ENCODE measurements at regions not wholly inside any gene's neighbourhood (a gene's known extent, or its start where the extent isn't known, plus 50 kb on each side); places are given as distances from the start of the nearest gene placed in this dataset.

GRCh38 chr10:131668903-131669302 lies 231.9 kb upstream of the PPP2R2D start:
- Histone ChIP-seq H3K9ac (no peak overlapping the region), H3K4me3 (IDR thresholded peaks at IDR 0.05; ENCODE audit: insufficient read depth, low read depth, low read length) (no peak overlapping the region), H2AFZ (ENCODE audit: low read depth) (no peak overlapping the region), H3K4me1 (ENCODE audit: low read depth, poor library complexity, severe bottlenecking) (no peaks in the 10 kb centered on the region), H3K79me2 (ENCODE audit: insufficient read depth, low read depth) (no peaks in the 10 kb centered on the region), H4K20me1 (ENCODE audit: insufficient read depth) (no peaks in the 10 kb centered on the region), H3K36me3 (ENCODE audit: insufficient read depth) (no peaks in the 10 kb centered on the region), H3K27me3 (ENCODE audit: insufficient read depth, low read depth) (no peaks in the 10 kb centered on the region), H3K27ac (no peak overlapping the region), H3K4me2 (no peak overlapping the region)
- TF ChIP-seq, protein P1, sequence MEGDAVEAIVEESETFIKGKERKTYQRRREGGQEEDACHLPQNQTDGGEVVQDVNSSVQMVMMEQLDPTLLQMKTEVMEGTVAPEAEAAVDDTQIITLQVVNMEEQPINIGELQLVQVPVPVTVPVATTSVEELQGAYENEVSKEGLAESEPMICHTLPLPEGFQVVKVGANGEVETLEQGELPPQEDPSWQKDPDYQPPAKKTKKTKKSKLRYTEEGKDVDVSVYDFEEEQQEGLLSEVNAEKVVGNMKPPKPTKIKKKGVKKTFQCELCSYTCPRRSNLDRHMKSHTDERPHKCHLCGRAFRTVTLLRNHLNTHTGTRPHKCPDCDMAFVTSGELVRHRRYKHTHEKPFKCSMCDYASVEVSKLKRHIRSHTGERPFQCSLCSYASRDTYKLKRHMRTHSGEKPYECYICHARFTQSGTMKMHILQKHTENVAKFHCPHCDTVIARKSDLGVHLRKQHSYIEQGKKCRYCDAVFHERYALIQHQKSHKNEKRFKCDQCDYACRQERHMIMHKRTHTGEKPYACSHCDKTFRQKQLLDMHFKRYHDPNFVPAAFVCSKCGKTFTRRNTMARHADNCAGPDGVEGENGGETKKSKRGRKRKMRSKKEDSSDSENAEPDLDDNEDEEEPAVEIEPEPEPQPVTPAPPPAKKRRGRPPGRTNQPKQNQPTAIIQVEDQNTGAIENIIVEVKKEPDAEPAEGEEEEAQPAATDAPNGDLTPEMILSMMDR (conservative IDR thresholded peaks at IDR 0.05; ENCODE audit: low read depth, low read length): no peak

DNA sequence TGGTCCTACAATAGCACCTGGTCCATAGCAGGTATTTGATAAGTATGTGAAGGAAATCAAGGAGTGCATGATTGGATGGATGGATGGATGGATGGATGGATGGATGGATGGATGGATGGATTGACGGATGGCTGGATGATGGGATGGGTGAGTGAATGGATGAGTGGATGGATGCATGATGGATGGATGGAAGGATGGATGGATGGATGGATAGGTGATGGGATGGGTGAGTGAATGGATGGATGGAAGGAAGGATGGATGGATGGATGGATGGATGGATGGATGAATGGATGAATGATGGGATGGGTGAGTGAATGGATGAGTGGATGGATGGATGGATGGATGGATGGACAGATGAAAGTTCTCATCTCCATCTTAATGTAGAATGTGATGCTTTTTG lies 231.0 kb upstream of the PPP2R2D start:
- Histone ChIP-seq H3K4me3 (IDR thresholded peaks at IDR 0.05; ENCODE audit: insufficient read depth, low read depth, low read length) (no peak overlapping the region), H3K79me2 (ENCODE audit: insufficient read depth, low read depth) (no peaks in the 10 kb centered on the region), H3K36me3 (ENCODE audit: insufficient read depth) (no peaks in the 10 kb centered on the region), H3K4me2 (no peak overlapping the region), H2AFZ (ENCODE audit: low read depth) (no peak overlapping the region), H3K9ac (no peak overlapping the region), H3K27me3 (ENCODE audit: insufficient read depth, low read depth) (no peaks in the 10 kb centered on the region), H3K27ac (no peak overlapping the region), H4K20me1 (ENCODE audit: insufficient read depth) (no peaks in the 10 kb centered on the region), H3K4me1 (ENCODE audit: low read depth, poor library complexity, severe bottlenecking) (no peaks in the 10 kb centered on the region)
- TF ChIP-seq, protein P1 (conservative IDR thresholded peaks at IDR 0.05; ENCODE audit: low read depth, low read length): no peak

GRCh38 chr10:131670341-131670740 lies 230.5 kb upstream of the PPP2R2D start:
- Histone ChIP-seq H3K36me3 (ENCODE audit: insufficient read depth) (no peaks in the 10 kb centered on the region), H2AFZ (ENCODE audit: low read depth) (no peak overlapping the region), H3K4me2 (no peak overlapping the region), H3K9ac (no peak overlapping the region), H3K4me3 (IDR thresholded peaks at IDR 0.05; ENCODE audit: insufficient read depth, low read depth, low read length) (no peak overlapping the region), H4K20me1 (ENCODE audit: insufficient read depth) (no peaks in the 10 kb centered on the region), H3K79me2 (ENCODE audit: insufficient read depth, low read depth) (no peaks in the 10 kb centered on the region), H3K27ac (no peak overlapping the region), H3K27me3 (ENCODE audit: insufficient read depth, low read depth) (no peaks in the 10 kb centered on the region), H3K4me1 (ENCODE audit: low read depth, poor library complexity, severe bottlenecking) (no peaks in the 10 kb centered on the region)
- TF ChIP-seq, protein P1 (conservative IDR thresholded peaks at IDR 0.05; ENCODE audit: low read depth, low read length): no peak

GRCh38 chr10:131673396-131673795 lies 227.4 kb upstream of the PPP2R2D start:
- TF ChIP-seq, protein P1 (conservative IDR thresholded peaks at IDR 0.05; ENCODE audit: low read depth, low read length): no peak
- H3K9ac ChIP-seq: no peak overlapping the region

More at GRCh38 chr10:131673396-131673795, 227.4 kb upstream of the PPP2R2D start:
- H4K20me1 ChIP-seq (ENCODE audit: insufficient read depth): no peaks in the 10 kb centered on the region
- no peaks in the 10 kb centered on the region for H3K79me2 ChIP-seq (ENCODE audit: insufficient read depth, low read depth)
- H3K27me3 ChIP-seq (ENCODE audit: insufficient read depth, low read depth): no peaks in the 10 kb centered on the region
- H3K4me2 ChIP-seq: no peak overlapping the region
- no peaks in the 10 kb centered on the region for H3K4me1 ChIP-seq (ENCODE audit: low read depth, poor library complexity, severe bottlenecking)
- no peak overlapping the region for H3K27ac ChIP-seq
- no peaks in the 10 kb centered on the region for H3K36me3 ChIP-seq (ENCODE audit: insufficient read depth)
- no peak overlapping the region for H3K4me3 ChIP-seq (IDR thresholded peaks at IDR 0.05; ENCODE audit: insufficient read depth, low read depth, low read length)
- H2AFZ ChIP-seq (ENCODE audit: low read depth): no peak overlapping the region
